Lung (tissue), 11 donors: ENCODE measurements at regions not wholly inside any gene's neighbourhood (a gene's known extent, or its start where the extent isn't known, plus 50 kb on each side); places are given as distances from the start of the nearest gene placed in this dataset.

Experiments
- ATAC-seq: fragments of 200-7000 bp; cut with Tn5 transposase; one replicate; pipeline ENCODE4 v1.9.1; 2020; ENCODE audit warnings: moderate number of reproducible peaks; ENCODE audit not compliant: insufficient read depth, low FRiP score
- DNase-seq, 3 donors: peaks; one replicate each; pipeline ENCODE4 v3.0.0-alpha.2; 2013 to 2017
- H3K27ac ChIP-seq, 2 donors: one replicate each; pipeline ENCODE4 v1.5.1; 2013; ENCODE audit warnings: mild to moderate bottlenecking in 2 of 2, moderate library complexity in 2 of 2, control low read depth in 1 of 2, inconsistent platforms in 1 of 2, low read depth in 1 of 2, low read length in 1 of 2
- H3K27me3 ChIP-seq, 3 donors: one replicate each; pipeline ENCODE4 v1.5.1; 2013; ENCODE audit warnings: low read length in 2 of 3; ENCODE audit not compliant: control insufficient read depth in 3 of 3, insufficient read depth in 3 of 3
- H3K36me3 ChIP-seq, 4 donors: one replicate each; pipeline ENCODE4 v1.5.1; 2013; ENCODE audit warnings: low read length in 4 of 4, mild to moderate bottlenecking in 1 of 4, moderate library complexity in 1 of 4; ENCODE audit not compliant: control insufficient read depth in 4 of 4, insufficient read depth in 4 of 4
- H3K4me1 ChIP-seq, 5 donors: one replicate each; pipeline ENCODE4 v1.5.1; 2013; ENCODE audit warnings: low read length in 5 of 5, mild to moderate bottlenecking in 2 of 5, moderate library complexity in 1 of 5; ENCODE audit not compliant: control insufficient read depth in 5 of 5, insufficient read depth in 5 of 5
- H3K4me3 ChIP-seq: one replicate; pipeline ENCODE4 v1.5.1; 2013; ENCODE audit warnings: mild to moderate bottlenecking, control low read depth, moderate library complexity
- H3K9ac ChIP-seq, 2 donors: one replicate each; pipeline ENCODE4 v1.5.1; 2013; ENCODE audit warnings: low read length in 2 of 2, control low read depth in 1 of 2; ENCODE audit not compliant: insufficient read depth in 1 of 2
- H3K9me3 ChIP-seq, 4 donors: one replicate each; pipeline ENCODE4 v1.5.1; 2013; ENCODE audit warnings: low read length in 3 of 4, mild to moderate bottlenecking in 1 of 4, moderate library complexity in 1 of 4; ENCODE audit not compliant: control insufficient read depth in 4 of 4, insufficient read depth in 3 of 4
- WGBS, 2 donors: extraction: QIAGEN DNeasy Blood & Tissue Kit; methylation state at CpG; one replicate each; pipeline ENCODE4 v1.1.7; 2013; 5-methylcytosine and 5-hydroxymethylcytosine counted together
- TF ChIP-seq, protein P1 (sequence below): IDR thresholded peaks from 2 replicates; pipeline ENCODE4 v1.5.1; 2012; ENCODE audit warnings: mild to moderate bottlenecking; ENCODE audit errors: control extremely low read depth, extremely low read depth
- donor health status: control.
- donor health status: control.
- donor health status: Bipolar disorder and iron deficiency.
- donor health status: healthy.
- donor health status: DM: yes; HTN: yes; CAD: no.

DNA sequence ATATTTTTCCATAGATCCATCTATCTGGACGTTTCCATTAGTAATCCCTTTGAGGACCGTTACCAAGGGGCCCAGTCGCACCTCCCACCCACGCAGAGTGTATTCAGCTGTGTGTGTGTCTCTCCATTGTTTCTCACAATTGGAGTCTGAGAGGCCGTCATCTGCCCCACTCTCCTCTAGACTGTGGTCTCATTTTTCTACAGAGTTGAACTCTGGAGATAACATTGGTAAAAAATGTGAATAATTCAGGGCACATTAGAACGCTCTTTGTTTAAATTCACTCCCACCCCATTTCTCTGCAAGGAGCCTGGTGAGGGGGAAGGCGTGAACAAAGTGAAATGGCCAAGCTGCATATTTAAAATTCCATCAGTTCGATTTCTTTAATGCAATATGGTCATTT, 333.1 kb upstream of the MAF start:
- TF ChIP-seq, protein P1, sequence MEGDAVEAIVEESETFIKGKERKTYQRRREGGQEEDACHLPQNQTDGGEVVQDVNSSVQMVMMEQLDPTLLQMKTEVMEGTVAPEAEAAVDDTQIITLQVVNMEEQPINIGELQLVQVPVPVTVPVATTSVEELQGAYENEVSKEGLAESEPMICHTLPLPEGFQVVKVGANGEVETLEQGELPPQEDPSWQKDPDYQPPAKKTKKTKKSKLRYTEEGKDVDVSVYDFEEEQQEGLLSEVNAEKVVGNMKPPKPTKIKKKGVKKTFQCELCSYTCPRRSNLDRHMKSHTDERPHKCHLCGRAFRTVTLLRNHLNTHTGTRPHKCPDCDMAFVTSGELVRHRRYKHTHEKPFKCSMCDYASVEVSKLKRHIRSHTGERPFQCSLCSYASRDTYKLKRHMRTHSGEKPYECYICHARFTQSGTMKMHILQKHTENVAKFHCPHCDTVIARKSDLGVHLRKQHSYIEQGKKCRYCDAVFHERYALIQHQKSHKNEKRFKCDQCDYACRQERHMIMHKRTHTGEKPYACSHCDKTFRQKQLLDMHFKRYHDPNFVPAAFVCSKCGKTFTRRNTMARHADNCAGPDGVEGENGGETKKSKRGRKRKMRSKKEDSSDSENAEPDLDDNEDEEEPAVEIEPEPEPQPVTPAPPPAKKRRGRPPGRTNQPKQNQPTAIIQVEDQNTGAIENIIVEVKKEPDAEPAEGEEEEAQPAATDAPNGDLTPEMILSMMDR = no peak
- 70 to 76% methylated on average over 8 of the region's 8 CpGs for WGBS, 2 donors
- peaks cover 0 to 5% (median 2%) of the 10 kb centered on the region in 4 donors for H3K9me3 ChIP-seq
- H3K9ac ChIP-seq = no peak overlapping the region
- ATAC-seq = no peak
- H3K4me1 ChIP-seq = peaks cover 0 to 23% (median 6%) of the 10 kb centered on the region in 5 donors
- H3K27ac ChIP-seq = no peak overlapping the region
- no peaks in the 10 kb centered on the region for H3K36me3 ChIP-seq
- H3K4me3 ChIP-seq = no peak overlapping the region
- no peak for DNase-seq
- H3K27me3 ChIP-seq = no peaks in the 10 kb centered on the region

DNA sequence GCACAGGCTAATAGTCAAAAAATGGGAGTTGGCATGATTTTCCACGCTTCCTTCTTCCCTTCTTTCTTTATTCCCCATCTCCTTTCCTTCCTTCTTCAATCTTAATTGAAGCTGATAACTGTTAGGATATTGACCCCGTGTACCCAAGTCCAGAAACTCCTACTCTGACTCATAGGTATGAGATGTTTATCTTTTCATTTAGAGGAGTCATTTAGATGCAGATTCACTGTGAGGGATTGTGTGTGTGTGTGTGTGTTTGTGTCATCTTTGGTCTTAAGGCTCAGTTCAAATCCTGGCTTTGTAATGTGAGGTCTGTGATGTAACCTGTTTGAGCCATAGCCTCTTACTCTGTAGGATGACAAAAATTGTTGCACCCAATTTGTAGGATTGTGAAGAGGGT, 332.0 kb upstream of the MAF start:
- 83 to 88% methylated on average over 2 of the region's 2 CpGs for WGBS, 2 donors
- peaks cover 0 to 5% (median 0%) of the 10 kb centered on the region in 4 donors for H3K9me3 ChIP-seq
- ATAC-seq (no peak), DNase-seq (no peak)
- TF ChIP-seq, protein P1 = no peak
- H3K27ac ChIP-seq = no peak overlapping the region
- H3K4me3 ChIP-seq = no peak overlapping the region
- no peaks in the 10 kb centered on the region for H3K27me3 ChIP-seq
- H3K9ac ChIP-seq = no peak overlapping the region
- no peaks in the 10 kb centered on the region for H3K36me3 ChIP-seq
- H3K4me1 ChIP-seq = peaks cover 0 to 33% (median 6%) of the 10 kb centered on the region in 5 donors

DNA sequence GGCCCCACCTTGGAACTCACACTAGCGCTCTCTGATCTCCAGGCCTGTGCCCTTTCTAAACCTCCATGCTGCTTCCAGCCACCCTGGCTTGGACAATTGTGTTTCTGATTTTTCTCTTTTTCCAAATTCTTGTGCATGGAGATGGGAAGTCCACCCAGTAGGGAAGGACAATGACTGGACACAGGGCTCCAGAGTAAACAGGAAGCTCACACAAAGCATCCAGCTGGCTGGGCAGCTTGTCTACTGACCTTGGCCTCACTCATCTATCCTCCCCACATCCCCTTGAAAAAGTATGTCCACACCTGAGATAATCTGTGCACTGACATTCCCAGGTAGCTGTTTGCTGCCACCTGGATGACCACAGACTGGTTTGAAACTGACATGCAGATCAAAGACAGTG, 331.2 kb upstream of the MAF start:
- ATAC-seq (no peak), DNase-seq (no peak)

More for the DNA sequence above, 331.2 kb upstream of the MAF start:
- TF ChIP-seq, protein P1 = no peak
- Histone ChIP-seq H3K27me3 (no peaks in the 10 kb centered on the region), H3K27ac (no peak overlapping the region), H3K9me3 (peaks cover 0 to 5% (median 0%) of the 10 kb centered on the region in 4 donors), H3K4me3 (no peak overlapping the region), H3K9ac (no peak overlapping the region), H3K36me3 (no peaks in the 10 kb centered on the region), H3K4me1 (peaks cover 0 to 36% (median 6%) of the 10 kb centered on the region in 5 donors)
- 95 to 96% methylated on average over 1 of the region's 1 CpG for WGBS, 2 donors
